Right lobe of liver (tissue), 6 donors: ENCODE measurements at regions not wholly inside any gene's neighbourhood (a gene's known extent, or its start where the extent isn't known, plus 50 kb on each side); places are given as distances from the start of the nearest gene placed in this dataset.

ENCODE experiments used
- ATAC-seq, 4 donors: fragments of 200-7000 bp; cut with Tn5 transposase; one replicate each; pipeline ENCODE4 v1.9.1; 2020; ENCODE audit warnings: mild to moderate bottlenecking in 4 of 4, moderate library complexity in 4 of 4
- DNase-seq, 3 donors: peaks; one replicate each; pipeline ENCODE4 v3.0.0-alpha.2; 2020
- H3K27ac ChIP-seq, 3 donors: fragments of 200-600 bp; one replicate each; pipeline ENCODE4 v1.8.0; 2022
- H3K27me3 ChIP-seq, 2 donors: fragments of 200-600 bp; one replicate each; pipeline ENCODE4 v1.8.0; 2022
- H3K36me3 ChIP-seq, 4 donors: fragments of 200-600 bp; sonication (generic) in 1 of 4; one replicate each; pipeline versions ENCODE4 v1.5.1 to v1.8.0; 2017 to 2022; ENCODE audit warnings: control low read depth in 1 of 4
- H3K4me1 ChIP-seq, 4 donors: fragments of 200-600 bp; sonication (generic) in 1 of 4; one replicate each; pipeline versions ENCODE4 v1.5.1 to v1.8.0; 2017 to 2022; ENCODE audit warnings: control low read depth in 1 of 4
- H3K4me3 ChIP-seq, 3 donors: fragments of 200-600 bp; one replicate each; pipeline ENCODE4 v1.8.0; 2022
- H3K9me3 ChIP-seq, 4 donors: fragments of 200-600 bp; sonication (generic) in 1 of 4; one replicate each; pipeline versions ENCODE4 v1.5.1 to v1.8.0; 2017 to 2022; ENCODE audit warnings: control low read depth in 1 of 4
- POLR2A ChIP-seq: fragments of 450-650 bp; IDR thresholded peaks from one replicate; pipeline ENCODE4 v1.6.1; 2017; ENCODE audit warnings: antibody characterized with exemption, mild to moderate bottlenecking
- WGBS: methylation state at CpG from one replicate; pipeline ENCODE4 v1.1.6; 2018; ENCODE audit warnings: low coverage, low lambda C conversion rate; ENCODE audit not compliant: insufficient coverage; ENCODE audit errors: missing lambda C conversion rate; 5-methylcytosine and 5-hydroxymethylcytosine counted together
- intact Hi-C, 2 donors: fragments of 100-400 bp; cut with DNase I; formaldehyde crosslinking; loops; one replicate each; pipeline versions ENCODE4 v1.11.2 to v1.14.1; 2022
- TF ChIP-seq, protein P1 (sequence below), 4 donors: fragments of 200-600 bp in 3 of 4; fragments of 450-650 bp in 1 of 4; IDR thresholded peaks; one replicate each; pipeline versions ENCODE4 v1.5.1 to v1.8.0; 2016 to 2022; ENCODE audit warnings: antibody characterized with exemption in 4 of 4, mild to moderate bottlenecking in 2 of 4
- donor health status: DM: no; HTN: yes; CAD: no.
- donor health status: DM: no; HTN: no; CAD: no.
- donor health status: DM: no; HTN: no; CAD: no.
- donor health status: DM: no; HTN: yes; CAD: no.
- donor health status: DM: no; HTN: yes; CAD: no.

DNA sequence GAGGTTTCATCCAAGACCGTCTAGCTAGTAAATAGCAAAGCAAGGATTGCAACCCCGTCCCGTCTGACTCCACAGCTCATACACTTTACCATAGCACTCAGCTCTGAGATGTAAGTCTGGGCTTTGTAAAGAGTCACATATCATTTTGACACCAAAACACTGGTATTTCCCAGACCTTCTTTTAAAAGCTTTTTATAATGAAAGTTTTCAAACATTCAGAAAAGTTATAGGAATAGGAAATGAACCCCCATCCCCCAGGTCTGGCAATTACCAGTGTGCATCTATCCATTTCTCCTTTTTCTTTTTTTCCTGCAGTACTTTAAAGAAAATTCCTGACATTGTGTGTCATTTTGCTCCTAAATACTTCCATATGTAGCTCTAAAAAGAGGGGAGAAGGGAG, 183.6 kb upstream of the CCND2 start:
- 68% methylated on average over 3 of the region's 3 CpGs for WGBS
- Histone ChIP-seq H3K4me3 (no peak overlapping the region), H3K27me3 (no peaks in the 10 kb centered on the region), H3K36me3 (no peaks in the 10 kb centered on the region), H3K9me3 (no peaks in the 10 kb centered on the region), H3K27ac (no peak overlapping the region), H3K4me1 (no peaks in the 10 kb centered on the region)
- no peak for DNase-seq
- no peak for TF ChIP-seq POLR2A
- TF ChIP-seq, protein P1, sequence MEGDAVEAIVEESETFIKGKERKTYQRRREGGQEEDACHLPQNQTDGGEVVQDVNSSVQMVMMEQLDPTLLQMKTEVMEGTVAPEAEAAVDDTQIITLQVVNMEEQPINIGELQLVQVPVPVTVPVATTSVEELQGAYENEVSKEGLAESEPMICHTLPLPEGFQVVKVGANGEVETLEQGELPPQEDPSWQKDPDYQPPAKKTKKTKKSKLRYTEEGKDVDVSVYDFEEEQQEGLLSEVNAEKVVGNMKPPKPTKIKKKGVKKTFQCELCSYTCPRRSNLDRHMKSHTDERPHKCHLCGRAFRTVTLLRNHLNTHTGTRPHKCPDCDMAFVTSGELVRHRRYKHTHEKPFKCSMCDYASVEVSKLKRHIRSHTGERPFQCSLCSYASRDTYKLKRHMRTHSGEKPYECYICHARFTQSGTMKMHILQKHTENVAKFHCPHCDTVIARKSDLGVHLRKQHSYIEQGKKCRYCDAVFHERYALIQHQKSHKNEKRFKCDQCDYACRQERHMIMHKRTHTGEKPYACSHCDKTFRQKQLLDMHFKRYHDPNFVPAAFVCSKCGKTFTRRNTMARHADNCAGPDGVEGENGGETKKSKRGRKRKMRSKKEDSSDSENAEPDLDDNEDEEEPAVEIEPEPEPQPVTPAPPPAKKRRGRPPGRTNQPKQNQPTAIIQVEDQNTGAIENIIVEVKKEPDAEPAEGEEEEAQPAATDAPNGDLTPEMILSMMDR (IDR thresholded peaks at IDR 0.05) = no peak
- intact Hi-C loops = no loop called here
- no peak for ATAC-seq

DNA sequence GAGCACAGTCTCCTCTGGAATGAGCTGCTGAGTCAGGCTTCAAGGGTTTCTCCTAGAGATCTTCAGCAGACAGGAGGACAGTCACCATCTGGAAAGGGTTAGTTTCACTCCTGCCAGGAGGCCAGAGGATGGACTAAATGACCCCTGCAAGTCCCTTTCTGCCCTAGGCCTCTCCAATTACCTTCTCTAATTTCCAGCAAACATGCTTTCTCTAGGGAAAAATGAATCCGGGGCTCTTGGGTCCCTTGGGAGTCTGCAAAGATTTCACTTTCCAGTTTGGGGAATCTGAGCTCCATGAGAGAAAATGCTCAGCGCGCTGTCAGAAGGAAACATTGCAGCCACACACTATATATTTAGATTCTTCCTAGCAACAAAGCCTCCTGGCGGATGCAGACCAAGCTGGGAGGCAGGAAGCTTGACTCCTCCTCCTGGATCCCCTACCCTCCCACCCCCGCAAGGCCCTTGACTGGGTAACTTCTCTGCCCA, 184.4 kb upstream of the CCND2 start:
- Histone ChIP-seq H3K27ac (no peak overlapping the region), H3K4me1 (no peaks in the 10 kb centered on the region), H3K9me3 (no peaks in the 10 kb centered on the region), H3K36me3 (no peaks in the 10 kb centered on the region), H3K4me3 (no peak overlapping the region), H3K27me3 (no peaks in the 10 kb centered on the region)
- intact Hi-C loops = no loop called here
- ATAC-seq = no peak
- no peak for DNase-seq
- WGBS = 48% methylated on average over 4 of the region's 5 CpGs
- TF ChIP-seq POLR2A = no peak

DNA sequence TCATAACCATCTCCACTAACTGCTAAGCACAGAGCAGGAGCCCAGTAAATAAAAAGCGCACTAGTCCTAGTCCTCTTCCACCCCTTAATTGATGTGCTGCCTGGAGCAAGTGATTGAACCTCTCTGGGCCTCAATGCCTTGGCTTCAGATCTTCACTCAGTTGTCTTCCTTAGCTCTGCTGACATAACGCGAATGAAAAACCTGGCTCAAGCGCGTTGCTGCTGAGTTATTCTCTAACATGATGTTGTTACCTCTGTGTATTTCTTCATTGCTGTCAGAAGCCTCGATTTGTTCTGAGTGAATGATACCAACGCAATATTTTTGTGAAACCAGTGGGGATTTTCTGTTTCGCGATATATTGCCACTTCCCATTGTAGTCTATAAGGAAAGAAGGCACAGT, 185.1 kb upstream of the CCND2 start:
- ATAC-seq = no peak
- Histone ChIP-seq H3K4me3 (no peak overlapping the region), H3K27me3 (no peaks in the 10 kb centered on the region), H3K36me3 (no peaks in the 10 kb centered on the region), H3K27ac (no peak overlapping the region), H3K9me3 (no peaks in the 10 kb centered on the region), H3K4me1 (no peaks in the 10 kb centered on the region)
- 91% methylated on average over 9 of the region's 9 CpGs for WGBS
- intact Hi-C loops = no loop called here
- DNase-seq = no peak
- TF ChIP-seq, protein P1 (IDR thresholded peaks at IDR 0.05) = no peak
- TF ChIP-seq POLR2A = no peak

DNA sequence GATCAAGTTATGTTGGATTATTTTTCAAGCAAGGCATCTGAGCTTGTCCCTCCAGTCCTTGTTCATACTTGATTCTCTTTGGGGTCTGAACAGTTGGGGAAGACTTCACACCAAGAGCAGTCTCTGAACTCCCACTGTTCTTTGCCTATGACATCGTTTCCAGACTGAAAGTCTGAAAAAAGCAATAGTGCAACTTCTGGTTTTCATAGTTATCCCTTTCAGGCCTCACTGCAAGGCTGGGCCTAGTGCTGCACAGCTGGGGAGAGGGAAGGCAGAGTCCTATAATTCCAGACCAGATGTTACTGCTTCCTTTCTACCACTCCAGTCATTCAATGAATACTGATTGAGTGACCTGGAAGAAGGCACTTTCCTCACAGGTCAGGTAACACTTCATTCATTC, 187.1 kb upstream of the CCND2 start:
- Histone ChIP-seq H3K27ac (no peak overlapping the region), H3K4me3 (no peak overlapping the region), H3K9me3 (no peaks in the 10 kb centered on the region), H3K27me3 (no peaks in the 10 kb centered on the region), H3K4me1 (no peaks in the 10 kb centered on the region), H3K36me3 (no peaks in the 10 kb centered on the region)
- intact Hi-C loops = no loop called here
- TF ChIP-seq, protein P1 (IDR thresholded peaks at IDR 0.05) = no peak
- no peak for TF ChIP-seq POLR2A
- ATAC-seq = no peak
- DNase-seq = no peak
- WGBS = 30% methylated on average over 1 of the region's 1 CpG

DNA sequence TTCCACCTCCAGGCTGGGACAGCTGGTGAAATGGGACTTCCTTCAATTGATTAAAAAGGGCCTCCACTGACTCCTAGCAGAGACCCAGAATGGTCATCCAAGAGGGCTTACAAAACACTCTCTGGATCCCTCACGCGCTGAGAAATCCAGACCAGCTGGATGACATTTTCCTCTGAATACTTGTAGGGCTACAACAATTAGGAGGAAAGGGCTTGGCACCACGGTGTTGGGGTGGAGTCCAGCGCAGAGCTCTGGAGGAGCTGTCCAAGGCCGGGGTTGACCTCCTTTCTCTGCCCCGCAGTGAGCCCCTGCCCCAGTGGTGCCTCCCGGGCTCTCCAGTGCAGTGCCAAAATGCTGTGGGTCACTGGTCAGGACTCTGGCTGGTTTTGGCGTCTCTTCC, 189.0 kb upstream of the CCND2 start:
- H3K27ac ChIP-seq = no peak overlapping the region
- TF ChIP-seq, protein P1 (IDR thresholded peaks at IDR 0.05) = no peak
- TF ChIP-seq POLR2A = no peak
- DNase-seq (no peak), ATAC-seq (no peak)
- intact Hi-C loops = no loop called here
- no peaks in the 10 kb centered on the region for H3K9me3 ChIP-seq
- no peaks in the 10 kb centered on the region for H3K27me3 ChIP-seq
- H3K4me1 ChIP-seq = no peaks in the 10 kb centered on the region
- WGBS = 77% methylated on average over 3 of the region's 8 CpGs
- H3K36me3 ChIP-seq = no peaks in the 10 kb centered on the region
- no peak overlapping the region for H3K4me3 ChIP-seq
